ENCODE measurements at regions not wholly inside any gene's neighbourhood (a gene's known extent, or its start where the extent isn't known, plus 50 kb on each side); places are given as distances from the start of the nearest gene placed in this dataset.

GRCh38 chr4:137200322-137200721 lies 332.0 kb downstream of the PCDH18 start:
- H3K27me3 ChIP-seq (ENCODE audit: control insufficient read depth, insufficient read depth, low read length), result no peaks in the 10 kb centered on the region
- BruUV-seq (replicated peaks), result no TSS peak
- in situ Hi-C loops (cut with MboI; ENCODE audit: low sequenced_read_pairs), result no loop called here
- no peak overlapping the region for H4K8ac ChIP-seq (ENCODE audit: low read depth in 2 of 2, low read length in 2 of 2)
- dilution Hi-C loops (cut with HindIII; ENCODE audit: low sequenced_read_pairs, unreplicated experiment), result no loop called here
- no peak overlapping the region for H3K9ac ChIP-seq (ENCODE audit: low read depth, low read length)
- POLR2A ChIA-PET (ENCODE audit: unreplicated experiment), result interaction anchor here (0.7 kb wide), 1 partner anchor 1473 kb away, joined by 3 read pairs; no protein-coding TSS in a partner anchor
- no peak overlapping the region for H3K4ac ChIP-seq (ENCODE audit: low read depth, low read length)
- H3K9me3 ChIP-seq (ENCODE audit: control insufficient read depth, insufficient read depth, low read length), result no peaks in the 10 kb centered on the region
- no peaks in the 10 kb centered on the region for H3K79me1 ChIP-seq (ENCODE audit: low read depth in 1 of 2, low read length in 2 of 2)
- no peaks in the 10 kb centered on the region for H3K9me1 ChIP-seq (ENCODE audit: insufficient read depth, low read length)
- no peak overlapping the region for H2BK15ac ChIP-seq (ENCODE audit: low read depth, low read length)
- intact Hi-C loops (cut with micrococcal nuclease), result loop anchor here (10.0 kb wide), 1 partner anchor 56 kb away; no protein-coding TSS in a partner anchor
- no peak overlapping the region for H2BK5ac ChIP-seq (ENCODE audit: low read depth, low read length, poor library complexity, severe bottlenecking)
- no peak overlapping the region for H3K18ac ChIP-seq (ENCODE audit: low read depth, low read length)
- ATAC-seq (ENCODE audit: low read depth), result no peak
- no peak overlapping the region for H3K4me2 ChIP-seq (ENCODE audit: low read depth, low read length)
- no peaks in the 10 kb centered on the region for H3K4me1 ChIP-seq (ENCODE audit: control insufficient read depth, insufficient read depth, low read length)
- WGBS, 2 experiments (ENCODE audit: extremely low coverage in 2 of 2, insufficient read length in 1 of 2), result no CpG with 5 or more reads among the region's 2 CpGs
- no peak for TF ChIP-seq CHD1 (IDR thresholded peaks at IDR 0.05; ENCODE audit: low read depth, low read length)
- no peak overlapping the region for H3K4me3 ChIP-seq (ENCODE audit: insufficient read depth, low read depth, low read length)
- no peak overlapping the region for H3K27ac ChIP-seq (ENCODE audit: insufficient read depth, low read length)
- no peak overlapping the region for H3K23ac ChIP-seq (ENCODE audit: low read depth, low read length)
- no peak overlapping the region for H2AK5ac ChIP-seq (ENCODE audit: low read depth, low read length)
- no peak overlapping the region for H2AFZ ChIP-seq (replicated peaks; ENCODE audit: low read length, poor library complexity)
- CTCF ChIA-PET, result no interaction called here
- no peak overlapping the region for H2BK20ac ChIP-seq (ENCODE audit: low read depth, low read length)
- H4K91ac ChIP-seq (ENCODE audit: insufficient read depth, low read depth, low read length), result no peak overlapping the region
- no peaks in the 10 kb centered on the region for H4K20me1 ChIP-seq (ENCODE audit: insufficient read depth, low read length)
- DNase-seq, result no peak
- no peak overlapping the region for H4K5ac ChIP-seq (ENCODE audit: low read depth, low read length)
- no peak overlapping the region for H3K14ac ChIP-seq (replicated peaks; ENCODE audit: low read depth, low read length)
- no peak overlapping the region for H2BK120ac ChIP-seq (ENCODE audit: low read depth, low read length)
- no peaks in the 10 kb centered on the region for H3K36me3 ChIP-seq (ENCODE audit: control insufficient read depth, insufficient read depth, low read length)
- H2AK9ac ChIP-seq (replicated peaks; ENCODE audit: low read depth, low read length, poor library complexity), result no peak overlapping the region
- no peak overlapping the region for H3K56ac ChIP-seq (ENCODE audit: extremely low read depth, insufficient read depth, low read length)

Measured in IMR-90 (cell line).